ENCODE measurements at regions not wholly inside any gene's neighbourhood (a gene's known extent, or its start where the extent isn't known, plus 50 kb on each side); places are given as distances from the start of the nearest gene placed in this dataset.

DNA sequence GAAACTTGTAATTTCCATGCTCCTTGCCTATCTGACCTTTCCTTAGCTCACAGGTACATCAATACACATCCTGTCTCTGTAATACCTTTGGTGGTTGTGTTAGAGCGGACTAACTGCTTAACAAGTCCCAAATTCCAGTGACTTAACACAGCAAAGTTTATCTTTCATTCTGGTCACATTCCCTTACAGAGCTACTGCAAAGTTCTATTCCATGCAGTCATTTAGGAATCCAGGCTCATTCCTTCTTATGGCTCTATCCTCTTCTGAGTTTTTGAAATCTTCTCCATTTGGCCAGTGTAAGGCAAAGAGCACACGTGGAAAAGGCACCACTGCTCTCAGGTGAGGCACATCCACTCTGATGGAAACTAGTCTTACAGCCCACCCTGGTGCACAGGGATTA, 238.6 kb upstream of the ANKRD55 start:
- CTCF ChIA-PET: no interaction called here
- no peak overlapping the region for H3K9ac ChIP-seq

More for the DNA sequence above, 238.6 kb upstream of the ANKRD55 start:
- H3K27ac ChIP-seq (ENCODE audit: low read depth in 2 of 2, low read length in 1 of 2): no peak overlapping the region
- POLR2A ChIA-PET: interaction anchor here (1.6 kb wide), 1 partner anchor 8 kb away, joined by 6 read pairs; no protein-coding TSS in a partner anchor
- no peak overlapping the region for H2AFZ ChIP-seq (ENCODE audit: low read depth)
- no peaks in the 10 kb centered on the region for H3K36me3 ChIP-seq (replicated peaks in 1 of 2; ENCODE audit: control insufficient read depth in 1 of 2, insufficient read depth in 2 of 2, low read length in 1 of 2)
- H4K20me1 ChIP-seq (ENCODE audit: insufficient read depth): no peaks in the 10 kb centered on the region
- H3K9me3 ChIP-seq: no peaks in the 10 kb centered on the region
- H3K9me2 ChIP-seq: no peaks in the 10 kb centered on the region
- TF ChIP-seq MXI1 (IDR thresholded peaks at IDR 0.05; ENCODE audit: low read depth, low read length) (no peak), RXRA (IDR thresholded peaks at IDR 0.05; ENCODE audit: borderline replicate concordance, low read depth) (no peak), FOXM1 (IDR thresholded peaks at IDR 0.05; ENCODE audit: low read depth) (no peak), GABPA (IDR thresholded peaks at IDR 0.05; ENCODE audit: low read depth) (no peak), TEAD4 (IDR thresholded peaks at IDR 0.05; ENCODE audit: borderline replicate concordance, insufficient read depth) (no peak), SIN3A (IDR thresholded peaks at IDR 0.05; ENCODE audit: borderline replicate concordance, low read depth, low read length) (no peak), MAX (IDR thresholded peaks at IDR 0.05; ENCODE audit: low read depth) (no peak), FOSL2 (IDR thresholded peaks at IDR 0.05; ENCODE audit: borderline replicate concordance, low read depth) (no peak), POLR2AphosphoS5 (IDR thresholded peaks at IDR 0.05; ENCODE audit: low read depth, low read length) (no peak), RAD21 (IDR thresholded peaks at IDR 0.05; ENCODE audit: low read length) (no peak), NFIC (IDR thresholded peaks at IDR 0.05; ENCODE audit: borderline replicate concordance) (no peak), RCOR1 (IDR thresholded peaks at IDR 0.05; ENCODE audit: low read length) (no peak)
- TF ChIP-seq, protein P1, sequence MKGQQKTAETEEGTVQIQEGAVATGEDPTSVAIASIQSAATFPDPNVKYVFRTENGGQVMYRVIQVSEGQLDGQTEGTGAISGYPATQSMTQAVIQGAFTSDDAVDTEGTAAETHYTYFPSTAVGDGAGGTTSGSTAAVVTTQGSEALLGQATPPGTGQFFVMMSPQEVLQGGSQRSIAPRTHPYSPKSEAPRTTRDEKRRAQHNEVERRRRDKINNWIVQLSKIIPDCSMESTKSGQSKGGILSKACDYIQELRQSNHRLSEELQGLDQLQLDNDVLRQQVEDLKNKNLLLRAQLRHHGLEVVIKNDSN (IDR thresholded peaks at IDR 0.05; ENCODE audit: borderline replicate concordance, low read depth): no peak
- TF ChIP-seq, protein P2, sequence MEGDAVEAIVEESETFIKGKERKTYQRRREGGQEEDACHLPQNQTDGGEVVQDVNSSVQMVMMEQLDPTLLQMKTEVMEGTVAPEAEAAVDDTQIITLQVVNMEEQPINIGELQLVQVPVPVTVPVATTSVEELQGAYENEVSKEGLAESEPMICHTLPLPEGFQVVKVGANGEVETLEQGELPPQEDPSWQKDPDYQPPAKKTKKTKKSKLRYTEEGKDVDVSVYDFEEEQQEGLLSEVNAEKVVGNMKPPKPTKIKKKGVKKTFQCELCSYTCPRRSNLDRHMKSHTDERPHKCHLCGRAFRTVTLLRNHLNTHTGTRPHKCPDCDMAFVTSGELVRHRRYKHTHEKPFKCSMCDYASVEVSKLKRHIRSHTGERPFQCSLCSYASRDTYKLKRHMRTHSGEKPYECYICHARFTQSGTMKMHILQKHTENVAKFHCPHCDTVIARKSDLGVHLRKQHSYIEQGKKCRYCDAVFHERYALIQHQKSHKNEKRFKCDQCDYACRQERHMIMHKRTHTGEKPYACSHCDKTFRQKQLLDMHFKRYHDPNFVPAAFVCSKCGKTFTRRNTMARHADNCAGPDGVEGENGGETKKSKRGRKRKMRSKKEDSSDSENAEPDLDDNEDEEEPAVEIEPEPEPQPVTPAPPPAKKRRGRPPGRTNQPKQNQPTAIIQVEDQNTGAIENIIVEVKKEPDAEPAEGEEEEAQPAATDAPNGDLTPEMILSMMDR (IDR thresholded peaks at IDR 0.05): no peak
- TF ChIP-seq, protein P3, sequence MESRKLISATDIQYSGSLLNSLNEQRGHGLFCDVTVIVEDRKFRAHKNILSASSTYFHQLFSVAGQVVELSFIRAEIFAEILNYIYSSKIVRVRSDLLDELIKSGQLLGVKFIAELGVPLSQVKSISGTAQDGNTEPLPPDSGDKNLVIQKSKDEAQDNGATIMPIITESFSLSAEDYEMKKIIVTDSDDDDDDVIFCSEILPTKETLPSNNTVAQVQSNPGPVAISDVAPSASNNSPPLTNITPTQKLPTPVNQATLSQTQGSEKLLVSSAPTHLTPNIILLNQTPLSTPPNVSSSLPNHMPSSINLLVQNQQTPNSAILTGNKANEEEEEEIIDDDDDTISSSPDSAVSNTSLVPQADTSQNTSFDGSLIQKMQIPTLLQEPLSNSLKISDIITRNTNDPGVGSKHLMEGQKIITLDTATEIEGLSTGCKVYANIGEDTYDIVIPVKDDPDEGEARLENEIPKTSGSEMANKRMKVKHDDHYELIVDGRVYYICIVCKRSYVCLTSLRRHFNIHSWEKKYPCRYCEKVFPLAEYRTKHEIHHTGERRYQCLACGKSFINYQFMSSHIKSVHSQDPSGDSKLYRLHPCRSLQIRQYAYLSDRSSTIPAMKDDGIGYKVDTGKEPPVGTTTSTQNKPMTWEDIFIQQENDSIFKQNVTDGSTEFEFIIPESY (IDR thresholded peaks at IDR 0.05; ENCODE audit: borderline replicate concordance, low read depth): no peak
- DNase-seq: no peak
- H3K27me3 ChIP-seq (ENCODE audit: insufficient read depth): no peaks in the 10 kb centered on the region
- H3K4me3 ChIP-seq (ENCODE audit: low read depth in 2 of 2, low read length in 1 of 2): no peak overlapping the region
- H3K4me2 ChIP-seq: no peak overlapping the region
- H3K4me1 ChIP-seq (ENCODE audit: control insufficient read depth in 1 of 2, insufficient read depth in 2 of 2, low read depth in 1 of 2, low read length in 1 of 2): peaks cover 9% of the 10 kb centered on the region in 2 experiments; a peak in 3 of 4 replicates
- no peaks in the 10 kb centered on the region for H3F3A ChIP-seq (replicated peaks; ENCODE audit: insufficient read depth)
- 89% methylated on average over 2 of the region's 2 CpGs for WGBS (ENCODE audit: low lambda C conversion rate)
- no peaks in the 10 kb centered on the region for H3K79me2 ChIP-seq (ENCODE audit: insufficient read depth)
